Fibroblast of skin of right quadriceps (primary cell): ENCODE measurements at regions not wholly inside any gene's neighbourhood (a gene's known extent, or its start where the extent isn't known, plus 50 kb on each side); places are given as distances from the start of the nearest gene placed in this dataset.
"Not testable (repeated sequence)": the region's sequence is repeated elsewhere in the genome, so short reads cannot be mapped to it uniquely, and the experiment has no call there.

ENCODE experiments used
- DNase-seq: peaks from one replicate; pipeline ENCODE4 v3.0.0-alpha.2; 2013

- DNase-seq = no peak
Observed at GRCh38 chrX:116290359-116290758, 119.8 kb downstream of the AGTR2 start.

- no peak for DNase-seq
Observed at GRCh38 chrX:116292183-116292582, 121.6 kb downstream of the AGTR2 start.

- no peak for DNase-seq
Observed at GRCh38 chrX:116298956-116299355, 128.4 kb downstream of the AGTR2 start.

- DNase-seq = no peak
Observed at GRCh38 chrX:116306218-116306617, 130.2 kb upstream of the SLC6A14 start.

GRCh38 chrX:116317409-116317808 is 119.0 kb upstream of the SLC6A14 start:
- DNase-seq = peak; percentile 26

- DNase-seq = no peak
Observed at GRCh38 chrX:116318672-116319071, 117.7 kb upstream of the SLC6A14 start.

GRCh38 chrX:116321711-116322110 is 114.7 kb upstream of the SLC6A14 start:
- DNase-seq = no peak

- DNase-seq = not testable (repeated sequence)
Observed at GRCh38 chrX:116332026-116332425, 104.4 kb upstream of the SLC6A14 start.

- DNase-seq = not testable (repeated sequence)
Observed at GRCh38 chrX:116334797-116335196, 101.6 kb upstream of the SLC6A14 start.

- DNase-seq = no peak
Observed at GRCh38 chrX:116339407-116339806, 97.0 kb upstream of the SLC6A14 start.

GRCh38 chrX:116342903-116343302 is 93.5 kb upstream of the SLC6A14 start:
- no peak for DNase-seq

- DNase-seq = no peak
Observed at GRCh38 chrX:116345958-116346357, 90.4 kb upstream of the SLC6A14 start.

- no peak for DNase-seq
Observed at GRCh38 chrX:116357329-116357728, 79.1 kb upstream of the SLC6A14 start.

- DNase-seq = no peak
Observed at GRCh38 chrX:116378961-116379360, 57.4 kb upstream of the SLC6A14 start.

GRCh38 chrX:116379854-116380253 is 56.6 kb upstream of the SLC6A14 start:
- DNase-seq = peak; percentile 63

GRCh38 chrX:116384406-116384954 is 51.9 kb upstream of the SLC6A14 start:
- peak; percentile 35 for DNase-seq
